ENCODE measurements at regions not wholly inside any gene's neighbourhood (a gene's known extent, or its start where the extent isn't known, plus 50 kb on each side); places are given as distances from the start of the nearest gene placed in this dataset.

DNA sequence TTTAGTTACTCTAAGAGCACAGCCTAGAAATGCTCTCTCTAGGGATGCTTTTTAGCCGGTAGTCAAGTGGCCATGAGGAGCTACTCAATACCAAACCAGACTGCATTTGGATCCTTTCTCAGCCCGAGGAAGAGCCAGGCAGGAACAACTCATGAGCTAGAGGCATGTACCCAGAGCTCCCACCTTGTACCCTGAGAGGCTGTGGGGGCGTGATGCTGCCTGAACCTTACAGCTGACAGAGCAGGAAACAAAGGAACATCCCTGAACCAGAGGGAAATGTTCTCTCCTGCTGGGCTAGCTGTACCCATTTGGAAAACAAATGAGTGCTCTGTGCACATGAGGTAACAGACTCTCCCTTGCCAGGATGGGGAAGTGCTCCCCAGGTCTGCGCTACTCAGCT, 131.6 kb downstream of the OSR1 start:
- H3K27me3 ChIP-seq: no peaks in the 10 kb centered on the region
- H3K4me3 ChIP-seq: no peak overlapping the region
- intact Hi-C loops (cut with DNase I): no loop called here
- H3K27ac ChIP-seq: no peak overlapping the region
- 100% methylated on average over 1 of the region's 4 CpGs for WGBS (ENCODE audit: insufficient coverage, low coverage, low lambda C conversion rate, missing lambda C conversion rate)
- no peaks in the 10 kb centered on the region for H3K9me3 ChIP-seq
- DNase-seq (no peak), ATAC-seq (no peak)
- H3K4me1 ChIP-seq: no peaks in the 10 kb centered on the region
- H3K36me3 ChIP-seq: no peaks in the 10 kb centered on the region
- no peak for TF ChIP-seq POLR2A (IDR thresholded peaks at IDR 0.05)

DNA sequence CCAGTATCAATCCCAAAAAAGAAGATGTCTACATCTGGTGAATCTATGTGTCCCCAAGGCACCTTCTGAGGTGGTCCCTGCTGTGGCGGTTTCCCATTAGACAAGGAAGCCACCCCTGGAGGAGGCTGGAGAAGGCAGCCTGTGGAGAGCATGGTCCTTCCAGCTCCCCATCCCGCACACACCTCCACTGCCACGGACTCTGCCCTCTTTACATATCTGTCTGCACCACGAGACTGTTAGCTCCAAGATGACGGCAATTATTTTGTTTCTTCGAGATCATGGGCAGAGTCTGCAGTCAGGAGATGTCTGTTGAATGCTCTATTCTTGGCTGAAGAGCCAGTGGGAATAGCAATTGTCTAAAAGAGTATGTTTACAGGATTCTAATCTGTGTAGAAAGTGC, 132.0 kb downstream of the OSR1 start:
- Histone ChIP-seq H3K27me3 (no peaks in the 10 kb centered on the region), H3K4me1 (no peaks in the 10 kb centered on the region), H3K9me3 (no peaks in the 10 kb centered on the region), H3K4me3 (no peak overlapping the region), H3K27ac (no peak overlapping the region), H3K36me3 (no peaks in the 10 kb centered on the region)
- DNase-seq (no peak), ATAC-seq (no peak)
- intact Hi-C loops (cut with DNase I): no loop called here
- TF ChIP-seq, protein P1, sequence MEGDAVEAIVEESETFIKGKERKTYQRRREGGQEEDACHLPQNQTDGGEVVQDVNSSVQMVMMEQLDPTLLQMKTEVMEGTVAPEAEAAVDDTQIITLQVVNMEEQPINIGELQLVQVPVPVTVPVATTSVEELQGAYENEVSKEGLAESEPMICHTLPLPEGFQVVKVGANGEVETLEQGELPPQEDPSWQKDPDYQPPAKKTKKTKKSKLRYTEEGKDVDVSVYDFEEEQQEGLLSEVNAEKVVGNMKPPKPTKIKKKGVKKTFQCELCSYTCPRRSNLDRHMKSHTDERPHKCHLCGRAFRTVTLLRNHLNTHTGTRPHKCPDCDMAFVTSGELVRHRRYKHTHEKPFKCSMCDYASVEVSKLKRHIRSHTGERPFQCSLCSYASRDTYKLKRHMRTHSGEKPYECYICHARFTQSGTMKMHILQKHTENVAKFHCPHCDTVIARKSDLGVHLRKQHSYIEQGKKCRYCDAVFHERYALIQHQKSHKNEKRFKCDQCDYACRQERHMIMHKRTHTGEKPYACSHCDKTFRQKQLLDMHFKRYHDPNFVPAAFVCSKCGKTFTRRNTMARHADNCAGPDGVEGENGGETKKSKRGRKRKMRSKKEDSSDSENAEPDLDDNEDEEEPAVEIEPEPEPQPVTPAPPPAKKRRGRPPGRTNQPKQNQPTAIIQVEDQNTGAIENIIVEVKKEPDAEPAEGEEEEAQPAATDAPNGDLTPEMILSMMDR (IDR thresholded peaks at IDR 0.05): no peak
- WGBS (ENCODE audit: insufficient coverage, low coverage, low lambda C conversion rate, missing lambda C conversion rate): 70% methylated on average over 2 of the region's 6 CpGs

DNA sequence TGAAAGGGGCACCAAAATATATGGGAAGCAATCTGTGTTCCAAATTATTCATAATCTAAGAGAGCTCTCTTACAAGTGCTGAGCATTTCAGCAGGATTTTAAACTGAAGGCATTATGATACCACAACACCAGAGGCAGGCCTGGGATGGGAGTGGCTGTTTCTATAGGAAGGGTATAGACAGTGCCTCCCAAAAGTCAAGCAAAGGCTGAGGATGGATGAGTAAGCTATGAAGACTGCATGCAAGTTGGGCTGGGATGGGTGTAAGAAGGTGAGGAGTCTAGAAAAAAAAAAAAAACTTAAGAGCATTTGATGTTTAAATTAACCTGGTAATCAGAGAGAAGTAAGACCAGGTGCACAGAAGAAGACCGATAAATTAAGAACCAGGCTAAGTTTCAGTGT, 132.5 kb downstream of the OSR1 start:
- Histone ChIP-seq H3K9me3 (no peaks in the 10 kb centered on the region), H3K4me3 (no peak overlapping the region), H3K27ac (no peak overlapping the region), H3K4me1 (no peaks in the 10 kb centered on the region), H3K36me3 (no peaks in the 10 kb centered on the region), H3K27me3 (no peaks in the 10 kb centered on the region)
- 82% methylated on average over 1 of the region's 1 CpG for WGBS (ENCODE audit: insufficient coverage, low coverage, low lambda C conversion rate, missing lambda C conversion rate)
- TF ChIP-seq, protein P1 (IDR thresholded peaks at IDR 0.05): no peak
- TF ChIP-seq POLR2A (IDR thresholded peaks at IDR 0.05): no peak
- no peak for ATAC-seq
- intact Hi-C loops (cut with DNase I): no loop called here
- DNase-seq: no peak

DNA sequence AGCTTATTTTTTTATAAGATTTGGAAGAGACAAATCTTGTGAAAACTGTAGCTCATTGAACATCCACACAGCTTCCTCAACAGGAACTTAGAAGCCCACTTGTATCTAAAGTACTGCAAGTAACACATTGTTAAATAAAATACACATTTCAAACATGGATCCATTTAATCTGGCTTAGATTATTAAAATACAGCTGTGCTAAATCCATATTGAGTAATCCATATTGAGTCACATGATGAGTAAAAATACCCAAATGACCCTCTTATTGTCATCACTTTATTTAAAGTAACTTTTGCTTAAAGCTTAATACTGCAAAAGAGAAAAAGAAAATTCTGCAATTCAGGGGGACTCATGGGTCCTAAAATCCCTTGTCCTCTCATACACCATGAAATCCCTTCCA, 133.3 kb downstream of the OSR1 start:
- ATAC-seq (no peak), DNase-seq (no peak)
- no peaks in the 10 kb centered on the region for H3K36me3 ChIP-seq
- no peaks in the 10 kb centered on the region for H3K4me1 ChIP-seq
- no peaks in the 10 kb centered on the region for H3K27me3 ChIP-seq
- no peaks in the 10 kb centered on the region for H3K9me3 ChIP-seq
- TF ChIP-seq, protein P1 (IDR thresholded peaks at IDR 0.05): no peak
- no peak for TF ChIP-seq POLR2A (IDR thresholded peaks at IDR 0.05)
- intact Hi-C loops (cut with DNase I): no loop called here
- H3K4me3 ChIP-seq: no peak overlapping the region
- no peak overlapping the region for H3K27ac ChIP-seq

DNA sequence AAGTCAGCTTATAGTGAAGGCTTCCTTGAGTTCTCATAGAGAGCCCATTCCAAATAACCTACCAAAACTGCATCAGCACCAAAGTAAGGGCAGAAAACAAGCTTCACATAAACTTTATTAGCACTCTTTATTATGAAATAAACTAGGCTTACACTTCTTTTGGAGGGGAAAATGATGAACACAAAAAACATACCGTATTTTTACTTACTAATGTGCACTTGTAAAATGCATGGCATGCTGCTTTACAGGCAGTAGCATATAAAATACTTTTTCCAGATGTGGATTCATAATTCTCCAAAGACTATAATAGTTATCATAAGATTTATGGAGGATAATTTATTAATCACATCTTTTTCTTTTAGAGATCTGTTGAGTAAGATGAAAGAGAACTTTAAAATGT, 133.9 kb downstream of the OSR1 start:
- ATAC-seq (no peak), DNase-seq (no peak)
- intact Hi-C loops (cut with DNase I): no loop called here
- Histone ChIP-seq H3K4me1 (no peaks in the 10 kb centered on the region), H3K36me3 (no peaks in the 10 kb centered on the region), H3K4me3 (no peak overlapping the region), H3K27ac (no peak overlapping the region), H3K9me3 (no peaks in the 10 kb centered on the region), H3K27me3 (no peaks in the 10 kb centered on the region)
- no peak for TF ChIP-seq POLR2A (IDR thresholded peaks at IDR 0.05)
- TF ChIP-seq, protein P1 (IDR thresholded peaks at IDR 0.05): no peak
- 74% methylated on average over 1 of the region's 1 CpG for WGBS (ENCODE audit: insufficient coverage, low coverage, low lambda C conversion rate, missing lambda C conversion rate)
